ENCODE measurements at regions not wholly inside any gene's neighbourhood (a gene's known extent, or its start where the extent isn't known, plus 50 kb on each side); places are given as distances from the start of the nearest gene placed in this dataset.
"Not testable (repeated sequence)": the region's sequence is repeated elsewhere in the genome, so short reads cannot be mapped to it uniquely, and the experiment has no call there.

DNA sequence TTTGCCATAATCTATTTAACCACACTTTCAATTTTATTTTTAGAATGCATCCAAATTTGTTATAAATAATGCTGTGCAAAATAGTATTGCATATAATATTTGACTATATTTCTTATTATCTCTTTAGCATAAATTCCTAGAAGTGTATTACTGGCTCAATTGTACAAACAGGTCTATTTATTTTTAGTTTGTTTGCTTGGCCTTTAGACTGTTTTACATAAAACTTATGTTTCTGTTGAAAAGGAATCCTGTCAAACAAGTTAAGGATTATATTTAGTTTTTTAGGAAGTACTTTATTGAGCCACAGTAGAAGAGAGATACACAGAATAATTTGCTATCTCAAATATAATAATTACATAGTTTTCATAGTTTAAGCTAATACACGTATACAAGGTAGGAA, 413.8 kb downstream of the GBA3 start:
- no peak overlapping the region for H3K27ac Mint-ChIP-seq
- H3K27me3 Mint-ChIP-seq: no peaks in the 10 kb centered on the region
- no peaks in the 10 kb centered on the region for H3K36me3 Mint-ChIP-seq (ENCODE audit: low read depth)
- H3K4me1 Mint-ChIP-seq (ENCODE audit: low read depth): no peaks in the 10 kb centered on the region
- peaks cover 4% of the 10 kb centered on the region for H3K9me3 Mint-ChIP-seq
- H3K4me3 Mint-ChIP-seq: no peak overlapping the region

- Mint-ChIP-seq H3K27me3 (no peaks in the 10 kb centered on the region), H3K9me3 (no peaks in the 10 kb centered on the region), H3K27ac (no peak overlapping the region), H3K36me3 (ENCODE audit: low read depth) (no peaks in the 10 kb centered on the region), H3K4me3 (no peak overlapping the region), H3K4me1 (ENCODE audit: low read depth) (no peaks in the 10 kb centered on the region)
Observed at GRCh38 chr4:23105759-23106370, 413.1 kb downstream of the GBA3 start.

GRCh38 chr4:23097251-23097650, 404.5 kb downstream of the GBA3 start:
- H3K4me1 Mint-ChIP-seq (ENCODE audit: low read depth): no peaks in the 10 kb centered on the region
- peaks cover 10% of the 10 kb centered on the region for H3K9me3 Mint-ChIP-seq
- H3K4me3 Mint-ChIP-seq: no peak overlapping the region
- no peaks in the 10 kb centered on the region for H3K36me3 Mint-ChIP-seq (ENCODE audit: low read depth)
- no peak overlapping the region for H3K27ac Mint-ChIP-seq
- H3K27me3 Mint-ChIP-seq: no peaks in the 10 kb centered on the region

- H3K4me3 Mint-ChIP-seq: no peak overlapping the region
- H3K4me1 Mint-ChIP-seq (ENCODE audit: low read depth): no peaks in the 10 kb centered on the region
Observed at GRCh38 chr4:23091711-23092110, 399.0 kb downstream of the GBA3 start.

GRCh38 chr4:23085249-23085568, 392.5 kb downstream of the GBA3 start:
- H3K27me3 Mint-ChIP-seq: no peaks in the 10 kb centered on the region

More at GRCh38 chr4:23091711-23092110, 399.0 kb downstream of the GBA3 start:
- H3K27ac Mint-ChIP-seq: no peak overlapping the region
- no peaks in the 10 kb centered on the region for H3K36me3 Mint-ChIP-seq (ENCODE audit: low read depth)
- H3K9me3 Mint-ChIP-seq: peaks cover 10% of the 10 kb centered on the region
- H3K27me3 Mint-ChIP-seq: no peaks in the 10 kb centered on the region

GRCh38 chr4:23084559-23085248, 392.0 kb downstream of the GBA3 start:
- Mint-ChIP-seq H3K4me3 (no peak overlapping the region), H3K27ac (no peak overlapping the region), H3K4me1 (ENCODE audit: low read depth) (no peaks in the 10 kb centered on the region), H3K27me3 (no peaks in the 10 kb centered on the region), H3K9me3 (peaks cover 10% of the 10 kb centered on the region), H3K36me3 (ENCODE audit: low read depth) (no peaks in the 10 kb centered on the region)

More at GRCh38 chr4:23085249-23085568, 392.5 kb downstream of the GBA3 start:
- Mint-ChIP-seq H3K4me3 (no peak overlapping the region), H3K27ac (no peak overlapping the region), H3K4me1 (ENCODE audit: low read depth) (no peaks in the 10 kb centered on the region), H3K9me3 (peaks cover 9% of the 10 kb centered on the region), H3K36me3 (ENCODE audit: low read depth) (no peaks in the 10 kb centered on the region)

- no peaks in the 10 kb centered on the region for H3K36me3 Mint-ChIP-seq (ENCODE audit: low read depth)
- no peak overlapping the region for H3K4me3 Mint-ChIP-seq
- H3K27me3 Mint-ChIP-seq: no peaks in the 10 kb centered on the region
- H3K9me3 Mint-ChIP-seq: peaks cover 16% of the 10 kb centered on the region
- H3K27ac Mint-ChIP-seq: no peak overlapping the region
- H3K4me1 Mint-ChIP-seq (ENCODE audit: low read depth): no peaks in the 10 kb centered on the region
Observed at GRCh38 chr4:23083391-23083790, 390.7 kb downstream of the GBA3 start.

DNA sequence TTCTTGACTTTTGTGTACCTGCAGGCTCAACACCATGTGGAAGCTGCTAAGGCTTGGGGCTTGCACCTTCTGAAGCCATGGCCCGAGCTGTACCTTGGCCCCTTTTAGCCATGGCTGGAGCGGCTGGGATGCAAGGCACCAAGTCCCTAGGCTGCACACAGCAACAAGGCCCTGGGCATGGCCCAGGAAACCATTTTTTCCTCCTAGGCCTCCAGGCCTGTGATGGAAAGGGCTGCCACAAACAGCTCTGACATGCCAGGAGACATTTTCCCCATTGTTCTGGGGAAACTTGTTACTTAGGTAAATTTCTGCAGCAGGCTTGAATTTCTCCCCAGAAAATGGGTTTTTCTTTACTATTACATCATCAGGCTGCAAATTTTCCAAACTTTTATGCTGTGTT, 387.4 kb downstream of the GBA3 start:
- peaks cover 16% of the 10 kb centered on the region for H3K9me3 Mint-ChIP-seq
- H3K36me3 Mint-ChIP-seq (ENCODE audit: low read depth); H3K4me3 Mint-ChIP-seq; H3K27me3 Mint-ChIP-seq; H3K4me1 Mint-ChIP-seq (ENCODE audit: low read depth); H3K27ac Mint-ChIP-seq: not testable (repeated sequence)

GRCh38 chr4:23070848-23071570, 378.3 kb downstream of the GBA3 start:
- no peaks in the 10 kb centered on the region for H3K36me3 Mint-ChIP-seq (ENCODE audit: low read depth)
- H3K9me3 Mint-ChIP-seq: peaks cover 17% of the 10 kb centered on the region
- H3K4me1 Mint-ChIP-seq (ENCODE audit: low read depth): no peaks in the 10 kb centered on the region
- no peaks in the 10 kb centered on the region for H3K27me3 Mint-ChIP-seq
- H3K4me3 Mint-ChIP-seq: no peak overlapping the region
- no peak overlapping the region for H3K27ac Mint-ChIP-seq

GRCh38 chr4:23068756-23069155, 376.0 kb downstream of the GBA3 start:
- Mint-ChIP-seq H3K36me3 (ENCODE audit: low read depth) (no peaks in the 10 kb centered on the region), H3K27ac (no peak overlapping the region), H3K9me3 (peaks cover 17% of the 10 kb centered on the region), H3K4me3 (no peak overlapping the region), H3K27me3 (no peaks in the 10 kb centered on the region), H3K4me1 (ENCODE audit: low read depth) (no peaks in the 10 kb centered on the region)

GRCh38 chr4:23068287-23068686, 375.6 kb downstream of the GBA3 start:
- Mint-ChIP-seq H3K27me3 (no peaks in the 10 kb centered on the region), H3K4me3 (no peak overlapping the region), H3K27ac (no peak overlapping the region), H3K9me3 (peaks cover 17% of the 10 kb centered on the region), H3K4me1 (ENCODE audit: low read depth) (no peaks in the 10 kb centered on the region), H3K36me3 (ENCODE audit: low read depth) (no peaks in the 10 kb centered on the region)

DNA sequence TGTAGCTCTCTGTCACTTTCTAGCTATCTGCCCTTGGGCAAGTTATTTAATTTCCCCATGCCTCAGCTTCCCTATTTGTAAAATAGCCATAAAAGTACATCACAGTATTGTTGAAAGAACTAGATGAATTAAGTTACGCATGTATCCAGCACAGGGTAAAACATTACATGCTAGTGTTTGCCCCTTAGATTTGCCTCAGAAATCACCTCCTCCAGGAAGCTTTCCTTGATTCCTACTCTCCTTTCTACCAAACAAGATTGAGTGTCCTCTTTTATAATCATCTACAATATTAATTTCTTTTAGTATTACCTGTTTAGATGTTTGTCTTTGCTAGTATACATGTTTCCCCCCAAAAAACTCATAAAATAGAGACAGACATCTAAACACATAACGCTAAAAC, 369.5 kb downstream of the GBA3 start:
- Mint-ChIP-seq H3K27me3 (no peaks in the 10 kb centered on the region), H3K4me1 (ENCODE audit: low read depth) (no peaks in the 10 kb centered on the region), H3K4me3 (no peak overlapping the region), H3K36me3 (ENCODE audit: low read depth) (no peaks in the 10 kb centered on the region), H3K9me3 (peaks cover 4% of the 10 kb centered on the region), H3K27ac (no peak overlapping the region)

DNA sequence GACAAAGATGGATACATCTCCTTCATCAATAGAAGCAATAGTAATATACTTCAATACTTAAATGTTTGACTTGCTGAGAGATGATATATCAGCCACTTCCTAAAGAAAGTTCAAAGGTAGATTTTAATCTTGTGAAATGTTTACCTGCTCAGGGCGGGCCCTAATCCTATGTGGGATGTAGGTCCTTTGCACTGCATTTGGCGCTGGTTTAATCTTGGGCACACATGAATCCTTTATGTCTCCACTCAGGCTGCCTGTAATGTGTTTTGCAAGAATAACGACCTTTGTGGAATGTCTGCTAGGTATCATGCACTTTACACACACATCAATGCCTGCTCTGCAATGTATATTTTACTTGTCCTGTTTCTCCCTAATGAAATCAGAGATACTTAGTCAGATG, 368.7 kb downstream of the GBA3 start:
- Mint-ChIP-seq H3K27ac (no peak overlapping the region), H3K4me3 (no peak overlapping the region)

DNA sequence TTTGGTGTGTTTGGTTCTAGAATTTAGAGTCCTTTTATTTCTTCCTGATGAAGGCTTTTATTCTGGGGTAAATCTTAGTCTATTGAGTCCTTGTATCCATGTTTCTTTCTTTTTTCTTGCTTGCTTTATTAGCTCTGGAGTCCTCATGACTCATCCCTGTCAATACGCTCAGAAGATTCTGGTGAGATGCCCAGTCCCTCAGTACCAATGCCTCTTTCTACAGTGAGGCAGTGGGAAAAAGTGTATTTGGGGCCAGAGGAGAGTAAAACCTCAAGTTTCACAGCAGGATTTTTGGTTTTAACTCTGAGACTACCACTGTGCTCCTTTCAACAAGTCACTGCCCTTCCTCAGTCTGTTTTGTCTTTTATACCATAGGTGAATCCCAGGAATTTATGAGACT, 368.0 kb downstream of the GBA3 start:
- H3K4me3 Mint-ChIP-seq: no peak overlapping the region
- H3K27ac Mint-ChIP-seq: no peak overlapping the region
- peaks cover 4% of the 10 kb centered on the region for H3K9me3 Mint-ChIP-seq
- H3K27me3 Mint-ChIP-seq: no peaks in the 10 kb centered on the region
- H3K36me3 Mint-ChIP-seq (ENCODE audit: low read depth): no peaks in the 10 kb centered on the region
- H3K4me1 Mint-ChIP-seq (ENCODE audit: low read depth): no peaks in the 10 kb centered on the region

More for the DNA sequence above, 368.7 kb downstream of the GBA3 start:
- H3K27me3 Mint-ChIP-seq: no peaks in the 10 kb centered on the region
- no peaks in the 10 kb centered on the region for H3K4me1 Mint-ChIP-seq (ENCODE audit: low read depth)
- no peaks in the 10 kb centered on the region for H3K36me3 Mint-ChIP-seq (ENCODE audit: low read depth)
- H3K9me3 Mint-ChIP-seq: peaks cover 4% of the 10 kb centered on the region

GRCh38 chr4:23058165-23058776, 365.5 kb downstream of the GBA3 start:
- Mint-ChIP-seq H3K27me3 (no peaks in the 10 kb centered on the region), H3K4me1 (ENCODE audit: low read depth) (no peaks in the 10 kb centered on the region), H3K4me3 (no peak overlapping the region), H3K36me3 (ENCODE audit: low read depth) (no peaks in the 10 kb centered on the region), H3K9me3 (peaks cover 11% of the 10 kb centered on the region), H3K27ac (no peak overlapping the region)

Measured in stimulated activated naive CD8-positive, alpha-beta T cell treated with anti-CD3 and anti-CD28 coated beads, Interleukin-15, Interleukin-2, amounts not matched to agents 100 ng/mL and 50 ng/mL, for 24 hours (primary cell).